T-helper 2 cell (primary cell): ENCODE measurements at regions not wholly inside any gene's neighbourhood (a gene's known extent, or its start where the extent isn't known, plus 50 kb on each side); places are given as distances from the start of the nearest gene placed in this dataset.

Experiments used
- DNase-seq, 5 experiments: peaks; one replicate each; pipeline versions ENCODE4 v3.0.0 to v3.0.0-alpha.2; 2012 to 2022

- no peak for DNase-seq
Measured at GRCh38 chr18:38963943-38964660, 1398.5 kb upstream of the CELF4 start.

GRCh38 chr18:38961880-38962279, 1396.3 kb upstream of the CELF4 start:
- peak in 1 of 5 experiments; percentile 18 for DNase-seq

GRCh38 chr18:38957736-38958135, 1392.1 kb upstream of the CELF4 start:
- no peak for DNase-seq

- no peak for DNase-seq
Measured at GRCh38 chr18:38956068-38956467, 1390.5 kb upstream of the CELF4 start.

- DNase-seq = no peak
Measured at GRCh38 chr18:38951633-38952032, 1386.0 kb upstream of the CELF4 start.

- no peak for DNase-seq
Measured at GRCh38 chr18:38948436-38948835, 1382.8 kb upstream of the CELF4 start.

GRCh38 chr18:38944446-38945024, 1378.9 kb upstream of the CELF4 start:
- DNase-seq = no peak

GRCh38 chr18:38941711-38942561, 1376.3 kb upstream of the CELF4 start:
- peak in 1 of 5 experiments; percentile 10 for DNase-seq

- peak in 4 of 5 experiments; percentile 16 to 94 (median 51) for DNase-seq
Measured at GRCh38 chr18:38940863-38941531, 1375.4 kb upstream of the CELF4 start.

GRCh38 chr18:38940475-38940862, 1374.9 kb upstream of the CELF4 start:
- DNase-seq = no peak

- no peak for DNase-seq
Measured at GRCh38 chr18:38933910-38934510, 1368.4 kb upstream of the CELF4 start.

GRCh38 chr18:38933322-38933721, 1367.7 kb upstream of the CELF4 start:
- DNase-seq = no peak

- DNase-seq = no peak
Measured at GRCh38 chr18:38932752-38933151, 1367.2 kb upstream of the CELF4 start.

GRCh38 chr18:38931754-38932050, 1366.1 kb upstream of the CELF4 start:
- DNase-seq = no peak

GRCh38 chr18:38930881-38931753, 1365.5 kb upstream of the CELF4 start:
- no peak for DNase-seq

GRCh38 chr18:38923540-38923939, 1357.9 kb upstream of the CELF4 start:
- DNase-seq = no peak

GRCh38 chr18:38923126-38923525, 1357.5 kb upstream of the CELF4 start:
- DNase-seq = no peak

GRCh38 chr18:38909972-38910371, 1344.4 kb upstream of the CELF4 start:
- DNase-seq = no peak

- no peak for DNase-seq
Measured at GRCh38 chr18:38902796-38903195, 1337.2 kb upstream of the CELF4 start.

- DNase-seq = no peak
Measured at GRCh38 chr18:38900445-38900844, 1334.8 kb upstream of the CELF4 start.

- no peak for DNase-seq
Measured at GRCh38 chr18:38900031-38900430, 1334.4 kb upstream of the CELF4 start.

GRCh38 chr18:38899252-38899651, 1333.7 kb upstream of the CELF4 start:
- no peak for DNase-seq
